Neuronal stem cell (in vitro differentiated cells): ENCODE measurements at regions not wholly inside any gene's neighbourhood (a gene's known extent, or its start where the extent isn't known, plus 50 kb on each side); places are given as distances from the start of the nearest gene placed in this dataset.

Experiments used
- DNase-seq: peaks from one replicate; pipeline ENCODE4 v3.0.0-alpha.2; 2013; ENCODE audit warnings: low spot score
- H2AFZ ChIP-seq: one replicate; pipeline ENCODE4 v1.6.1; 2013; ENCODE audit warnings: mild to moderate bottlenecking, low read length, inconsistent platforms
- H2AK5ac ChIP-seq: 2 replicates; pipeline ENCODE4 v1.6.1; 2013; ENCODE audit warnings: low read depth, mild to moderate bottlenecking, inconsistent platforms, low read length, moderate library complexity, mixed read lengths
- H2BK120ac ChIP-seq: 2 replicates; pipeline ENCODE4 v1.6.1; 2013; ENCODE audit warnings: low read depth, mild to moderate bottlenecking, inconsistent platforms, low read length, moderate library complexity, mixed read lengths
- H2BK12ac ChIP-seq: one replicate; pipeline ENCODE4 v1.6.1; 2013; ENCODE audit warnings: low read length, inconsistent platforms
- H2BK15ac ChIP-seq: 2 replicates; pipeline ENCODE4 v1.6.1; 2013; ENCODE audit warnings: mild to moderate bottlenecking, low read length, inconsistent platforms, mixed read lengths
- H2BK5ac ChIP-seq: one replicate; pipeline ENCODE4 v1.6.1; 2013; ENCODE audit warnings: inconsistent platforms, mild to moderate bottlenecking, low read length, moderate library complexity
- H3K14ac ChIP-seq: one replicate; pipeline ENCODE4 v1.6.1; 2013; ENCODE audit warnings: low read length, inconsistent platforms
- H3K18ac ChIP-seq: 2 replicates; pipeline ENCODE4 v1.6.1; 2013; ENCODE audit warnings: low read length, inconsistent platforms
- H3K23ac ChIP-seq: 2 replicates; pipeline ENCODE4 v1.6.1; 2013; ENCODE audit warnings: low read depth, mild to moderate bottlenecking, mixed read lengths, low read length, inconsistent platforms; ENCODE audit not compliant: poor library complexity
- H3K27ac ChIP-seq: replicated peaks from 3 replicates; pipeline ENCODE4 v1.5.1; 2013; ENCODE audit warnings: low read length, inconsistent platforms
- H3K27me3 ChIP-seq, 3 experiments: 2 replicates each; pipeline ENCODE4 v1.6.1; 2013; ENCODE audit warnings: low read length in 3 of 3, mild to moderate bottlenecking in 2 of 3, inconsistent platforms in 1 of 3, low read depth in 1 of 3, mixed read lengths in 1 of 3, moderate library complexity in 1 of 3; ENCODE audit not compliant: control insufficient read depth in 3 of 3, insufficient read depth in 3 of 3
- H3K36me3 ChIP-seq, 2 donors: replicated peaks in 1 of 2; 2 replicates each; pipeline ENCODE4 v1.6.1; 2013; ENCODE audit warnings: low read length in 2 of 2; ENCODE audit not compliant: control insufficient read depth in 2 of 2, insufficient read depth in 2 of 2
- H3K4ac ChIP-seq: 2 replicates; pipeline ENCODE4 v1.6.1; 2013; ENCODE audit warnings: inconsistent platforms, mild to moderate bottlenecking, low read length, moderate library complexity
- H3K4me1 ChIP-seq, 2 donors: 1 replicate in 1 of 2; 2 replicates in 1 of 2; pipeline ENCODE4 v1.6.1; 2013; ENCODE audit warnings: low read length in 2 of 2, low read depth in 1 of 2; ENCODE audit not compliant: control insufficient read depth in 2 of 2, insufficient read depth in 1 of 2
- H3K4me2 ChIP-seq: one replicate; pipeline ENCODE4 v1.6.1; 2013; ENCODE audit warnings: mild to moderate bottlenecking, low read length, inconsistent platforms; ENCODE audit not compliant: insufficient read depth, poor library complexity, severe bottlenecking
- H3K4me3 ChIP-seq, 2 donors: 2 replicates each; pipeline ENCODE4 v1.5.1; 2013; ENCODE audit warnings: low read length in 2 of 2, mild to moderate bottlenecking in 2 of 2, inconsistent platforms in 1 of 2, moderate library complexity in 1 of 2
- H3K79me1 ChIP-seq: one replicate; pipeline ENCODE4 v1.6.1; 2013; ENCODE audit warnings: low read depth, mild to moderate bottlenecking, inconsistent platforms, low read length, moderate library complexity
- H3K9ac ChIP-seq: one replicate; pipeline ENCODE4 v1.6.1; 2013; ENCODE audit warnings: mild to moderate bottlenecking, low read depth, low read length, inconsistent platforms; ENCODE audit not compliant: poor library complexity
- H3K9me3 ChIP-seq, 2 donors: replicated peaks in 1 of 2; 2 replicates each; pipeline versions ENCODE3 to v1.6.1; 2013; ENCODE audit warnings: low read length in 2 of 2, mild to moderate bottlenecking in 2 of 2, inconsistent platforms in 1 of 2, low read depth in 1 of 2, mixed read lengths in 1 of 2, moderate library complexity in 1 of 2; ENCODE audit not compliant: control insufficient read depth in 2 of 2, insufficient read depth in 1 of 2
- H4K8ac ChIP-seq: one replicate; pipeline ENCODE4 v1.6.1; 2013; ENCODE audit warnings: low read depth, mild to moderate bottlenecking, inconsistent platforms, low read length, moderate library complexity
- H4K91ac ChIP-seq: one replicate; pipeline ENCODE4 v1.6.1; 2013; ENCODE audit warnings: low read length, low read depth, mild to moderate bottlenecking, inconsistent platforms; ENCODE audit not compliant: poor library complexity
- WGBS, 2 donors: extraction: QIAGEN DNeasy Blood & Tissue Kit; methylation state at CpG; one replicate each; pipeline ENCODE4 v1.1.7; 2013; ENCODE audit warnings: missing lambda C conversion rate in 2 of 2, mixed read lengths in 1 of 2; ENCODE audit not compliant: insufficient read length in 2 of 2, insufficient replicate concordance in 1 of 2; ENCODE audit errors: extremely low coverage in 2 of 2; 5-methylcytosine and 5-hydroxymethylcytosine counted together

GRCh38 chr6:76221525-76221924 is 149.1 kb upstream of the IMPG1 start:
- no peak overlapping the region for H2AK5ac ChIP-seq
- no peaks in the 10 kb centered on the region for H3K79me1 ChIP-seq
- H3K4me1 ChIP-seq, result no peaks in the 10 kb centered on the region
- H3K4me2 ChIP-seq, result no peak overlapping the region
- H3K18ac ChIP-seq, result no peak overlapping the region
- no peak overlapping the region for H3K4me3 ChIP-seq
- no peaks in the 10 kb centered on the region for H3K36me3 ChIP-seq
- no peak overlapping the region for H3K9ac ChIP-seq
- no peak for DNase-seq
- no peak overlapping the region for H3K23ac ChIP-seq
- no peak overlapping the region for H4K91ac ChIP-seq
- H2BK120ac ChIP-seq, result no peak overlapping the region
- no peaks in the 10 kb centered on the region for H3K9me3 ChIP-seq
- H2BK15ac ChIP-seq, result no peak overlapping the region
- no peak overlapping the region for H3K4ac ChIP-seq
- no peak overlapping the region for H2BK12ac ChIP-seq
- no peak overlapping the region for H4K8ac ChIP-seq
- no peak overlapping the region for H2AFZ ChIP-seq
- H3K14ac ChIP-seq, result no peak overlapping the region
- H3K27me3 ChIP-seq, result no peaks in the 10 kb centered on the region
- WGBS, 2 donors, result 100% methylated on average over 1 of the region's 1 CpG; no CpG with 5 or more reads in 1 of the 2 donors
- no peak overlapping the region for H2BK5ac ChIP-seq
- H3K27ac ChIP-seq, result no peak overlapping the region

- H3K27me3 ChIP-seq, result no peaks in the 10 kb centered on the region
- no peak overlapping the region for H3K4me2 ChIP-seq
- H2BK12ac ChIP-seq, result no peak overlapping the region
- H3K18ac ChIP-seq, result no peak overlapping the region
- H2BK5ac ChIP-seq, result no peak overlapping the region
- no peak overlapping the region for H2BK120ac ChIP-seq
- no peak for DNase-seq
- no peak overlapping the region for H2BK15ac ChIP-seq
- no peak overlapping the region for H2AFZ ChIP-seq
- H3K27ac ChIP-seq, result no peak overlapping the region
- H2AK5ac ChIP-seq, result no peak overlapping the region
- no peak overlapping the region for H3K4ac ChIP-seq
- H3K9ac ChIP-seq, result no peak overlapping the region
- H4K8ac ChIP-seq, result no peak overlapping the region
- no peaks in the 10 kb centered on the region for H3K36me3 ChIP-seq
- H4K91ac ChIP-seq, result no peak overlapping the region
- no peak overlapping the region for H3K4me3 ChIP-seq
- no peaks in the 10 kb centered on the region for H3K9me3 ChIP-seq
- H3K4me1 ChIP-seq, result no peaks in the 10 kb centered on the region
- WGBS, 2 donors, result no CpG with 5 or more reads among the region's 3 CpGs
- H3K23ac ChIP-seq, result no peak overlapping the region
- no peak overlapping the region for H3K14ac ChIP-seq
- no peaks in the 10 kb centered on the region for H3K79me1 ChIP-seq
These were observed 148.3 kb upstream of the IMPG1 start for GRCh38 chr6:76220805-76221204.

GRCh38 chr6:76217606-76218005 is 145.1 kb upstream of the IMPG1 start:
- Histone ChIP-seq H2AK5ac (no peak overlapping the region), H3K79me1 (no peaks in the 10 kb centered on the region), H2AFZ (no peak overlapping the region), H3K27ac (no peak overlapping the region), H3K9me3 (no peaks in the 10 kb centered on the region), H3K14ac (no peak overlapping the region), H3K9ac (no peak overlapping the region), H2BK12ac (no peak overlapping the region), H3K4me1 (no peaks in the 10 kb centered on the region), H2BK120ac (no peak overlapping the region), H3K23ac (no peak overlapping the region), H3K36me3 (no peaks in the 10 kb centered on the region), H2BK15ac (no peak overlapping the region), H4K91ac (no peak overlapping the region), H3K4me3 (no peak overlapping the region), H3K18ac (no peak overlapping the region), H3K4me2 (no peak overlapping the region), H2BK5ac (no peak overlapping the region), H4K8ac (no peak overlapping the region), H3K4ac (no peak overlapping the region), H3K27me3 (no peaks in the 10 kb centered on the region)
- DNase-seq, result no peak
- WGBS, 2 donors, result no CpG with 5 or more reads among the region's 2 CpGs

- Histone ChIP-seq H3K4me1 (no peaks in the 10 kb centered on the region), H3K9me3 (no peaks in the 10 kb centered on the region), H2AFZ (no peak overlapping the region), H3K14ac (no peak overlapping the region), H4K8ac (no peak overlapping the region), H2BK15ac (no peak overlapping the region), H3K79me1 (no peaks in the 10 kb centered on the region), H4K91ac (no peak overlapping the region), H3K36me3 (no peaks in the 10 kb centered on the region), H3K27ac (no peak overlapping the region), H3K4me3 (no peak overlapping the region), H3K23ac (no peak overlapping the region), H3K18ac (no peak overlapping the region), H2BK12ac (no peak overlapping the region), H3K9ac (no peak overlapping the region), H2BK120ac (no peak overlapping the region), H2AK5ac (no peak overlapping the region), H3K27me3 (no peaks in the 10 kb centered on the region), H3K4ac (no peak overlapping the region), H3K4me2 (no peak overlapping the region), H2BK5ac (no peak overlapping the region)
- no CpG with 5 or more reads among the region's 4 CpGs for WGBS, 2 donors
- DNase-seq, result no peak
These were observed 142.1 kb upstream of the IMPG1 start for GRCh38 chr6:76214546-76214945.
